ENCODE measurements at regions not wholly inside any gene's neighbourhood (a gene's known extent, or its start where the extent isn't known, plus 50 kb on each side); places are given as distances from the start of the nearest gene placed in this dataset.

GRCh38 chr20:12371990-12372389 lies 454.3 kb downstream of the BTBD3 start:
- TF ChIP-seq CTCF (IDR thresholded peaks at IDR 0.05) (no peak), POLR2A (IDR thresholded peaks at IDR 0.05) (no peak), POLR2AphosphoS5 (IDR thresholded peaks at IDR 0.05; ENCODE audit: insufficient read depth in 1 of 2, low read depth in 1 of 2) (no peak)

All from vagina (tissue), 2 donors.